Activated T-helper 2 cell treated with anti-CD3 and anti-CD28 coated beads, Interferon-gamma antibody, Interleukin-2, Interleukin-4, amounts not matched to agents 10 μg/mL and 5 μg/mL and 100 μg/mL, durations not matched to agents 14 hours and 24 hours and 36 hours (primary cell): ENCODE measurements at regions not wholly inside any gene's neighbourhood (a gene's known extent, or its start where the extent isn't known, plus 50 kb on each side); places are given as distances from the start of the nearest gene placed in this dataset.
"Not testable (repeated sequence)": the region's sequence is repeated elsewhere in the genome, so short reads cannot be mapped to it uniquely, and the experiment has no call there.

ENCODE experiments used
- DNase-seq: peaks from one replicate; pipeline ENCODE4 v3.0.0; 2021; ENCODE audit warnings: low spot score
- H3K27ac Mint-ChIP-seq: one replicate; pipeline ENCODE4 v1.8.0; 2021; ENCODE audit warnings: mixed read lengths
- H3K27me3 Mint-ChIP-seq: one replicate; pipeline ENCODE4 v1.8.0; 2021; ENCODE audit warnings: low read depth, mixed read lengths
- H3K36me3 Mint-ChIP-seq: one replicate; pipeline ENCODE4 v1.8.0; 2021; ENCODE audit warnings: low read depth, mixed read lengths
- H3K4me1 Mint-ChIP-seq: one replicate; pipeline ENCODE4 v1.8.0; 2021; ENCODE audit warnings: low read depth, mixed read lengths
- H3K4me3 Mint-ChIP-seq: one replicate; pipeline ENCODE4 v1.8.0; 2021; ENCODE audit warnings: low read depth, mild to moderate bottlenecking, moderate library complexity, mixed read lengths
- H3K9me3 Mint-ChIP-seq: one replicate; pipeline ENCODE4 v1.8.0; 2021; ENCODE audit warnings: mixed read lengths
- intact Hi-C: fragments of 100-400 bp; cut with micrococcal nuclease; formaldehyde crosslinking; loops from one replicate; pipeline ENCODE4 v1.15.1; 2023

GRCh38 chr4:72671980-72672379 is 103.0 kb upstream of the ADAMTS3 start:
- Mint-ChIP-seq H3K27me3 (no peaks in the 10 kb centered on the region), H3K27ac (no peak overlapping the region), H3K4me3 (no peak overlapping the region), H3K9me3 (no peaks in the 10 kb centered on the region), H3K4me1 (no peaks in the 10 kb centered on the region), H3K36me3 (no peaks in the 10 kb centered on the region)
- intact Hi-C loops = no loop called here
- DNase-seq = no peak

GRCh38 chr4:72670521-72670920 is 101.5 kb upstream of the ADAMTS3 start:
- H3K36me3 Mint-ChIP-seq = no peaks in the 10 kb centered on the region
- no peak overlapping the region for H3K27ac Mint-ChIP-seq
- intact Hi-C loops = no loop called here
- no peaks in the 10 kb centered on the region for H3K4me1 Mint-ChIP-seq
- no peaks in the 10 kb centered on the region for H3K9me3 Mint-ChIP-seq
- no peaks in the 10 kb centered on the region for H3K27me3 Mint-ChIP-seq
- no peak overlapping the region for H3K4me3 Mint-ChIP-seq
- DNase-seq = no peak

GRCh38 chr4:72666910-72667309 is 97.9 kb upstream of the ADAMTS3 start:
- H3K4me3 Mint-ChIP-seq = no peak overlapping the region
- H3K4me1 Mint-ChIP-seq = no peaks in the 10 kb centered on the region
- no peak for DNase-seq
- no peaks in the 10 kb centered on the region for H3K36me3 Mint-ChIP-seq
- H3K27ac Mint-ChIP-seq = no peak overlapping the region
- intact Hi-C loops = no loop called here
- no peaks in the 10 kb centered on the region for H3K27me3 Mint-ChIP-seq
- no peaks in the 10 kb centered on the region for H3K9me3 Mint-ChIP-seq

GRCh38 chr4:72665171-72665968 is 96.3 kb upstream of the ADAMTS3 start:
- no peaks in the 10 kb centered on the region for H3K36me3 Mint-ChIP-seq
- H3K27ac Mint-ChIP-seq = no peak overlapping the region
- intact Hi-C loops = no loop called here
- no peaks in the 10 kb centered on the region for H3K4me1 Mint-ChIP-seq
- H3K9me3 Mint-ChIP-seq = no peaks in the 10 kb centered on the region
- H3K27me3 Mint-ChIP-seq = no peaks in the 10 kb centered on the region
- no peak for DNase-seq
- H3K4me3 Mint-ChIP-seq = no peak overlapping the region

- H3K27me3 Mint-ChIP-seq = no peaks in the 10 kb centered on the region
- intact Hi-C loops = no loop called here
- no peak for DNase-seq
- no peak overlapping the region for H3K27ac Mint-ChIP-seq
- no peaks in the 10 kb centered on the region for H3K36me3 Mint-ChIP-seq
- no peaks in the 10 kb centered on the region for H3K4me1 Mint-ChIP-seq
- H3K9me3 Mint-ChIP-seq = no peaks in the 10 kb centered on the region
- H3K4me3 Mint-ChIP-seq = no peak overlapping the region
Measured at GRCh38 chr4:72663828-72664227, 94.8 kb upstream of the ADAMTS3 start.

- Mint-ChIP-seq H3K27me3 (no peaks in the 10 kb centered on the region), H3K9me3 (no peaks in the 10 kb centered on the region), H3K36me3 (no peaks in the 10 kb centered on the region), H3K4me3 (no peak overlapping the region), H3K4me1 (no peaks in the 10 kb centered on the region), H3K27ac (no peak overlapping the region)
- DNase-seq = no peak
- intact Hi-C loops = no loop called here
Measured at GRCh38 chr4:72661830-72662229, 92.8 kb upstream of the ADAMTS3 start.

- H3K27me3 Mint-ChIP-seq = no peaks in the 10 kb centered on the region
- no peaks in the 10 kb centered on the region for H3K9me3 Mint-ChIP-seq
- H3K4me1 Mint-ChIP-seq = no peaks in the 10 kb centered on the region
- no peak overlapping the region for H3K4me3 Mint-ChIP-seq
- no peaks in the 10 kb centered on the region for H3K36me3 Mint-ChIP-seq
- no peak overlapping the region for H3K27ac Mint-ChIP-seq
- intact Hi-C loops = no loop called here
- DNase-seq = no peak
Measured at GRCh38 chr4:72641611-72642010, 72.6 kb upstream of the ADAMTS3 start.

GRCh38 chr4:72636866-72637265 is 67.8 kb upstream of the ADAMTS3 start:
- H3K4me3 Mint-ChIP-seq, intact Hi-C loops: not testable (repeated sequence)

GRCh38 chr4:72635931-72636330 is 66.9 kb upstream of the ADAMTS3 start:
- DNase-seq, H3K36me3 Mint-ChIP-seq, H3K27ac Mint-ChIP-seq, intact Hi-C loops, H3K4me3 Mint-ChIP-seq, H3K27me3 Mint-ChIP-seq, H3K4me1 Mint-ChIP-seq, H3K9me3 Mint-ChIP-seq: not testable (repeated sequence)

More at GRCh38 chr4:72636866-72637265, 67.8 kb upstream of the ADAMTS3 start:
- DNase-seq, H3K4me1 Mint-ChIP-seq, H3K27ac Mint-ChIP-seq, H3K27me3 Mint-ChIP-seq, H3K9me3 Mint-ChIP-seq, H3K36me3 Mint-ChIP-seq: not testable (repeated sequence)

- H3K27me3 Mint-ChIP-seq, H3K27ac Mint-ChIP-seq, H3K36me3 Mint-ChIP-seq, H3K4me3 Mint-ChIP-seq, H3K9me3 Mint-ChIP-seq, DNase-seq, intact Hi-C loops, H3K4me1 Mint-ChIP-seq: not testable (repeated sequence)
Measured at GRCh38 chr4:72632253-72632652, 63.2 kb upstream of the ADAMTS3 start.

GRCh38 chr4:72631296-72631695 is 62.3 kb upstream of the ADAMTS3 start:
- no peak overlapping the region for H3K4me3 Mint-ChIP-seq
- no peaks in the 10 kb centered on the region for H3K9me3 Mint-ChIP-seq
- no peaks in the 10 kb centered on the region for H3K4me1 Mint-ChIP-seq
- no peaks in the 10 kb centered on the region for H3K27me3 Mint-ChIP-seq
- H3K36me3 Mint-ChIP-seq = no peaks in the 10 kb centered on the region
- H3K27ac Mint-ChIP-seq = no peak overlapping the region
- DNase-seq = no peak
- intact Hi-C loops = no loop called here

- Mint-ChIP-seq H3K27me3 (no peaks in the 10 kb centered on the region), H3K4me1 (no peaks in the 10 kb centered on the region), H3K4me3 (no peak overlapping the region), H3K9me3 (no peaks in the 10 kb centered on the region), H3K36me3 (no peaks in the 10 kb centered on the region), H3K27ac (no peak overlapping the region)
- intact Hi-C loops = no loop called here
- DNase-seq = no peak
Measured at GRCh38 chr4:72629540-72629939, 60.5 kb upstream of the ADAMTS3 start.

- Mint-ChIP-seq H3K27ac (no peak overlapping the region), H3K9me3 (no peaks in the 10 kb centered on the region), H3K27me3 (no peaks in the 10 kb centered on the region), H3K36me3 (no peaks in the 10 kb centered on the region), H3K4me1 (no peaks in the 10 kb centered on the region), H3K4me3 (no peak overlapping the region)
- intact Hi-C loops = no loop called here
- no peak for DNase-seq
Measured at GRCh38 chr4:72627723-72628122, 58.7 kb upstream of the ADAMTS3 start.
